ENCODE measurements at regions not wholly inside any gene's neighbourhood (a gene's known extent, or its start where the extent isn't known, plus 50 kb on each side); places are given as distances from the start of the nearest gene placed in this dataset.

- no peaks in the 10 kb centered on the region for H3K27me3 ChIP-seq
- H3K4me3 ChIP-seq = no peak overlapping the region
- H3K36me3 ChIP-seq = no peaks in the 10 kb centered on the region
- H3K9me3 ChIP-seq = no peaks in the 10 kb centered on the region
- intact Hi-C loops (cut with DNase I) = no loop called here
- FAIRE-seq (no peak), ATAC-seq (no peak), DNase-seq (no peak)
- H3K27ac ChIP-seq = no peak overlapping the region
- peaks cover 0 to 5% (median 0%) of the 10 kb centered on the region in 3 donors for H3K4me1 ChIP-seq
- no peak for TF ChIP-seq CTCF (IDR thresholded peaks at IDR 0.05)
- WGBS, 2 donors = 9 to 18% methylated on average over 2 of the region's 2 CpGs
These were observed 312.1 kb upstream of the PCDH20 start for GRCh38 chr13:61727767-61728166.

- no peak for ATAC-seq
- Histone ChIP-seq H3K4me1 (peaks cover 0 to 5% (median 0%) of the 10 kb centered on the region in 3 donors), H3K27me3 (no peaks in the 10 kb centered on the region)
These were observed 310.2 kb upstream of the PCDH20 start for GRCh38 chr13:61725806-61726205.

GRCh38 chr13:61722119-61722518 is 306.5 kb upstream of the PCDH20 start:
- Histone ChIP-seq H3K27ac (no peak overlapping the region), H3K4me1 (no peaks in the 10 kb centered on the region), H3K4me3 (no peak overlapping the region), H3K27me3 (no peaks in the 10 kb centered on the region), H3K9me3 (no peaks in the 10 kb centered on the region), H3K36me3 (no peaks in the 10 kb centered on the region)
- WGBS, 2 donors = 69 to 89% methylated on average over 2 of the region's 2 CpGs
- no peak for DNase-seq
- TF ChIP-seq CTCF (IDR thresholded peaks at IDR 0.05) = no peak
- intact Hi-C loops (cut with DNase I) = no loop called here
- no peak for ATAC-seq
- FAIRE-seq = no peak

More at GRCh38 chr13:61725806-61726205, 310.2 kb upstream of the PCDH20 start:
- Histone ChIP-seq H3K27ac (no peak overlapping the region), H3K36me3 (no peaks in the 10 kb centered on the region), H3K4me3 (no peak overlapping the region), H3K9me3 (no peaks in the 10 kb centered on the region)
- no peak for TF ChIP-seq CTCF (IDR thresholded peaks at IDR 0.05)
- DNase-seq (no peak), FAIRE-seq (no peak)
- intact Hi-C loops (cut with DNase I) = no loop called here

- H3K9me3 ChIP-seq = no peaks in the 10 kb centered on the region
- intact Hi-C loops (cut with DNase I) = no loop called here
- no peak overlapping the region for H3K27ac ChIP-seq
- no peaks in the 10 kb centered on the region for H3K4me1 ChIP-seq
- TF ChIP-seq CTCF (IDR thresholded peaks at IDR 0.05) = no peak
- H3K27me3 ChIP-seq = no peaks in the 10 kb centered on the region
- no peak overlapping the region for H3K4me3 ChIP-seq
- ATAC-seq (no peak), DNase-seq (no peak), FAIRE-seq (no peak)
- 18 to 19% methylated on average over 1 of the region's 1 CpG for WGBS, 2 donors
- no peaks in the 10 kb centered on the region for H3K36me3 ChIP-seq
These were observed 297.0 kb upstream of the PCDH20 start for GRCh38 chr13:61712621-61713020.

GRCh38 chr13:61709258-61709657 is 293.6 kb upstream of the PCDH20 start:
- intact Hi-C loops (cut with DNase I) = no loop called here
- H3K4me1 ChIP-seq = no peaks in the 10 kb centered on the region
- no peaks in the 10 kb centered on the region for H3K9me3 ChIP-seq
- H3K4me3 ChIP-seq = no peak overlapping the region
- no peaks in the 10 kb centered on the region for H3K36me3 ChIP-seq
- ATAC-seq = no peak
- DNase-seq = no peak
- WGBS, 2 donors = 86 to 93% methylated on average over 1 of the region's 1 CpG
- no peak for FAIRE-seq
- H3K27ac ChIP-seq = no peak overlapping the region
- TF ChIP-seq CTCF (IDR thresholded peaks at IDR 0.05) = no peak
- H3K27me3 ChIP-seq = no peaks in the 10 kb centered on the region

Measured in pancreas (tissue), 10 donors.